HG03108 (cell line): ENCODE measurements at regions not wholly inside any gene's neighbourhood (a gene's known extent, or its start where the extent isn't known, plus 50 kb on each side); places are given as distances from the start of the nearest gene placed in this dataset.

ENCODE experiments used
- ATAC-seq: cut with Tn5 transposase; IDR thresholded peaks from one replicate; pipeline ENCODE4 v1.9.1; 2021; ENCODE audit warnings: moderate library complexity; ENCODE audit not compliant: unreplicated experiment

- no peak for ATAC-seq
These were observed 84.9 kb upstream of the C21orf91 start for GRCh38 chr21:17903929-17904639.

- no peak for ATAC-seq
These were observed 84.1 kb upstream of the C21orf91 start for GRCh38 chr21:17903029-17903806.

- no peak for ATAC-seq
These were observed 82.4 kb upstream of the C21orf91 start for GRCh38 chr21:17901458-17902079.

- no peak for ATAC-seq
These were observed 81.8 kb upstream of the C21orf91 start for GRCh38 chr21:17900990-17901385.

- ATAC-seq = no peak
These were observed 81.3 kb upstream of the C21orf91 start for GRCh38 chr21:17900281-17900989.

- ATAC-seq = no peak
These were observed 70.0 kb upstream of the C21orf91 start for GRCh38 chr21:17889171-17889570.

- ATAC-seq = no peak
These were observed 50.0 kb upstream of the C21orf91 start for GRCh38 chr21:17869115-17869514.
